Esophagus (tissue), 2 donors: ENCODE measurements at regions not wholly inside any gene's neighbourhood (a gene's known extent, or its start where the extent isn't known, plus 50 kb on each side); places are given as distances from the start of the nearest gene placed in this dataset.

ENCODE experiments used
- H3K27ac ChIP-seq, 2 donors: one replicate each; pipeline ENCODE4 v1.5.1; 2013; ENCODE audit warnings: low read depth in 2 of 2, mild to moderate bottlenecking in 2 of 2, inconsistent platforms in 1 of 2, low read length in 1 of 2, moderate library complexity in 1 of 2
- H3K27me3 ChIP-seq, 2 donors: one replicate each; pipeline ENCODE4 v1.6.1; 2013; ENCODE audit warnings: low read length in 2 of 2, control low read depth in 1 of 2, mild to moderate bottlenecking in 1 of 2; ENCODE audit not compliant: insufficient read depth in 2 of 2, control insufficient read depth in 1 of 2
- H3K36me3 ChIP-seq, 2 donors: one replicate each; pipeline ENCODE4 v1.6.1; 2013; ENCODE audit warnings: low read length in 1 of 2; ENCODE audit not compliant: control insufficient read depth in 2 of 2, insufficient read depth in 2 of 2
- H3K4me1 ChIP-seq, 2 donors: one replicate each; pipeline ENCODE4 v1.6.1; 2013; ENCODE audit warnings: low read length in 1 of 2; ENCODE audit not compliant: control insufficient read depth in 2 of 2, insufficient read depth in 2 of 2
- H3K4me3 ChIP-seq, 2 donors: one replicate each; pipeline ENCODE4 v1.5.1; 2013; ENCODE audit warnings: low read length in 2 of 2, mild to moderate bottlenecking in 2 of 2, low read depth in 1 of 2, moderate library complexity in 1 of 2
- H3K9me3 ChIP-seq, 2 donors: one replicate each; pipeline ENCODE4 v1.6.1; 2013; ENCODE audit warnings: mild to moderate bottlenecking in 2 of 2, low read depth in 1 of 2, low read length in 1 of 2, moderate library complexity in 1 of 2; ENCODE audit not compliant: control insufficient read depth in 2 of 2, insufficient read depth in 1 of 2
- WGBS, 2 donors: extraction: QIAGEN DNeasy Blood & Tissue Kit; methylation state at CpG; one replicate each; pipeline ENCODE4 v1.1.7; 2013; 5-methylcytosine and 5-hydroxymethylcytosine counted together
- donor health status: healthy with polysubstance abuse.
- donor health status: Bipolar disorder and iron deficiency.

DNA sequence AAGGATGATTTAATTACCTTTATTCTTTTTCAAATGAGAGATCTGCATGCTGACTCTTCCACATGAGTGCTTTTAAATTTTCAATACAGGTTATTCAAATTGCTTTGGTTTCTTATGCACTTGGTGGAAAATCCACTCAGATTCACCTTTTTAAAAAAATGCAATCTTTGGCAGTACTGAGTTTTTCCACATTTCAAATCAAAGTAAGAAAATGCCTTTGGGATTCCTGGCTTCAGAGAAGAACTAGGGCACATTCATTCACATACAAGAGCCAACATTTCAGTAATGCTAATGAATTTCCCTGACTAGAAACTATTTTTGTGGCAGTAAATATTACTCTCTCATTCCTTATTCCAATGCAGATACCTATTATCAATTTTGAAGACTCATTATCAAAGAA lies 342.2 kb downstream of the ETNK1 start:
- no peaks in the 10 kb centered on the region for H3K36me3 ChIP-seq
- no peaks in the 10 kb centered on the region for H3K4me1 ChIP-seq
- H3K27me3 ChIP-seq: no peaks in the 10 kb centered on the region
- H3K9me3 ChIP-seq: no peaks in the 10 kb centered on the region
- H3K4me3 ChIP-seq: no peak overlapping the region
- H3K27ac ChIP-seq: no peak overlapping the region

DNA sequence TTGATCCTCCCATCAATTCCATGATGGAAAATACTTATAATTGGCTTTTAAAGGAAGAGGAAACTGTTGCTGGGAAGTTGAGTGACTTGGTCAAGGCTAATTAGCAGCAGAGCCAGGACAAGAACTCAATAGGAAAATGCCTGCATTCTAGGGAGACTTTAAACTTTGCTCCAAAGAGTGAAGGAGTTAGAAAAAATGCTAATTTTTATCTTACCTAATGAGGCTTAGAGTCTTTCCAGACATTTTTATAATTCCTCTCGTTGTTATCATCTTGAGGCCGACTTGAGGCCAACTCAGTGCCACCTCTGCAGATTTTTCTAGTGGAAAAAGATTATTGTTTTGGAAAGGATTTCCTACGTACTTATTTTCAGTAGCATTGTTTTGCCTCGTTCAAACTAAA lies 344.6 kb downstream of the ETNK1 start:
- H3K9me3 ChIP-seq: no peaks in the 10 kb centered on the region
- H3K27me3 ChIP-seq: no peaks in the 10 kb centered on the region
- H3K4me3 ChIP-seq: no peak overlapping the region
- no peaks in the 10 kb centered on the region for H3K4me1 ChIP-seq
- WGBS, 2 donors: 65 to 66% methylated on average over 4 of the region's 4 CpGs
- H3K36me3 ChIP-seq: no peaks in the 10 kb centered on the region
- H3K27ac ChIP-seq: no peak overlapping the region

DNA sequence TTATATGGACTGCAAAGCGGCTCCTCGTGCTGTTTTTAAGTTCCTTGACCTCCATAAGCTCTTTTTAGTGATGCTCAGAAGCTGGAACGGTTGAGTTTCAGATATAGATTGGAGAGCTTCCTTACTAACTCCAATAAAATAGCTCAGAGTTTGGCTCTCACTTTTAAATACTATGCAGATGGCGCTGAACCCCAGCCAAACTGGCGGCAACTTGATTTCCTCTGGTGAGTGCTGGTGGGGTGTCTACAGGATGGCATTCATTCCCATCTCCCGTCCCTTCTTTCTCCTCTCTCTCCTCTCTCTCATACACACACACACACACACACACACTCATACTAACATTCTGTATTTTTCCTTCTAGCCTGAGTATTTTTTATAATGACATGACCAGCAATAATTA lies 346.3 kb downstream of the ETNK1 start:
- H3K9me3 ChIP-seq: no peaks in the 10 kb centered on the region
- H3K27me3 ChIP-seq: no peaks in the 10 kb centered on the region
- 70 to 72% methylated on average over 6 of the region's 6 CpGs for WGBS, 2 donors
- no peaks in the 10 kb centered on the region for H3K36me3 ChIP-seq
- H3K4me3 ChIP-seq: no peak overlapping the region
- no peak overlapping the region for H3K27ac ChIP-seq
- no peaks in the 10 kb centered on the region for H3K4me1 ChIP-seq

DNA sequence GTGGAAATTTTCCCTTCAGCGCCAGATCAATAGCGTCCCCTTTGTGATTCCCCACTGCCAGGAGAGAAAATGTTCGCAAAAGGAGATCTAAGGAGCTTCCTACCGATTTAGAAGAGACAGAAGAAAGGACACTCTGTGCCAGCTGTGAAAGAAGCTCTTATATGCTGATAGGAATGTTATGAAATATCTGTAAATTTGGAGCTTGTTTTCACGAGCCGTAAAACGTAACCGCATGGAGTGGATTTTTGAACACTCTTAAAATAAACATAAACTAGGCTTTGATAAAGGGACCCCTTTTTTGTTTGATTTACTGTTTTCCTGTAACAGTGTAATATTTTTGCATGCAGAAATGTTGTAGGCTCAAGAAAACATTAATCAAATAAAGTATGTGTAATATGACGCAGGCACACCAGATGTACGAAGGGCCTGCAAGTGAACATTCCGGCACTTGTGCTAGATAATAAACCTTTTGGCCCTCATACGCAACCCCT lies 346.8 kb downstream of the ETNK1 start:
- Histone ChIP-seq H3K27me3 (no peaks in the 10 kb centered on the region), H3K27ac (no peak overlapping the region), H3K4me3 (no peak overlapping the region), H3K36me3 (no peaks in the 10 kb centered on the region), H3K9me3 (no peaks in the 10 kb centered on the region), H3K4me1 (no peaks in the 10 kb centered on the region)
- 61 to 76% methylated on average over 12 of the region's 12 CpGs for WGBS, 2 donors

DNA sequence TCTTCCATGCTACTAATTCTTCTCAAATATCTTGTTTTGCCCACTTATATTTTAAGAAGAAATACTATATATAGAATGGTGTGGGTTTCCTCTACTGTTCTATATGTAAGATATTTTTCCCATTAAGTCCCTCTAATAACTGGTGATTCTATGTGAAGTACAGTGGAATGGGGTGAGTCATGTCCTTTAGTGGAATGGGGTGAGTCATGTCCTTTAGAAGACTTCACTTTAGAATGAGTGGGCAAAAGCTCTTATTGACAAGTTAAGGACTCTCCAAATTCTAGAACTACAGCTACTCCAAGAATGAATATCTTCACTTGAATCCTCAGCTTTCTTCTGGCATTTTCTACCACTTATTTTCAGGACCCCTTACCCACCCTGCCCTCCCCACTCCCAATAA lies 349.9 kb downstream of the ETNK1 start:
- Histone ChIP-seq H3K27me3 (no peaks in the 10 kb centered on the region), H3K4me1 (no peaks in the 10 kb centered on the region), H3K4me3 (no peak overlapping the region), H3K27ac (no peak overlapping the region), H3K9me3 (no peaks in the 10 kb centered on the region), H3K36me3 (no peaks in the 10 kb centered on the region)

DNA sequence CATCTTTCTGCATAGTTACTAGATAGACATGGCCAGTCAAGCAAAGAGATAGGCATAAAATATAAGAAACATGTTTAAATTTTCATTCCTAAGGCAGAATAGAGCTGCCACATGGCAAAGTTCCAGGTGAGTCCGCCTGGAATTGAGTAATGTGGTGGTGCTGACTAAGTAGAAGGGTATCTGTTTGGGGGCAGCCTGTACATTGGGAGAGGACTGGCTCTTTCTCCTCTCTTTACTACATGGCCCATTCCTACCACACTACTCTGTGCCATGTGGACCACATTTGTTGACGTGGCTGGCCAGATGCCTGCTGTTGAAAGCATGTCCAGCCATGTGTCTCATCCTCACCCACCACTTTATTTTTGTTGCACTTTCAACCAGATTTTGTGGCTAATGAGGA lies 354.0 kb downstream of the ETNK1 start:
- WGBS, 2 donors: 44 to 70% methylated on average over 2 of the region's 2 CpGs
- Histone ChIP-seq H3K27me3 (no peaks in the 10 kb centered on the region), H3K36me3 (no peaks in the 10 kb centered on the region), H3K27ac (no peak overlapping the region), H3K4me1 (no peaks in the 10 kb centered on the region), H3K9me3 (no peaks in the 10 kb centered on the region), H3K4me3 (no peak overlapping the region)

DNA sequence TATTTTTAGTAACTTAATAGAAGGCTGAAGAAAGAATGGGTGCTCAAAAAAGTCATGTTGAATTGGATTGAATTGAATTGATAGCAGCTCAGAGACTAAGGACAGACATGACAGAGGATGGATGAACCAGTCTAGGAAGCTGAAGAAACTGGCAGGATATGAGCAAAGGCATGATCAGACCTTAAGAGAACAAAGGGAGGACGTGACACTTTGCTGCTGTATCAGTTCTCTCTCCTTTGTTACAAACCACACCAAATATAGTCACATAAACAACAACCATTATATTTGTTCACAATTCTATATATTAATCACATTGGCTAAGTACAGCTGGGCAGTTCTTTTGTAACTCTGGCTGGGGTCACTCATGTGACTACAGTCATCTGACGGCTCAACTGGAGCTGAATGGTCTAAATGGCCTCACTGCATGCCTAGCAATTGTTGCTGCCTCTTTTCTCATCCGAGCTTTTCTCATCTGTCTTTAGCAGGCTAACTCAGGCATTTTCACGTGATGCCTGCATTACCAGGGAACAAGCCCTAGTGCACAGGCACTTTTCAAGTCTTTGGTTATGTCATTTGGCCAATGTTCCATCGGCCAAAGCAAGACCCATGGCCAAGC lies 355.0 kb downstream of the ETNK1 start:
- no peak overlapping the region for H3K4me3 ChIP-seq
- WGBS, 2 donors: 69 to 78% methylated on average over 5 of the region's 5 CpGs
- no peaks in the 10 kb centered on the region for H3K36me3 ChIP-seq
- no peaks in the 10 kb centered on the region for H3K27me3 ChIP-seq
- no peak overlapping the region for H3K27ac ChIP-seq
- no peaks in the 10 kb centered on the region for H3K4me1 ChIP-seq
- no peaks in the 10 kb centered on the region for H3K9me3 ChIP-seq

DNA sequence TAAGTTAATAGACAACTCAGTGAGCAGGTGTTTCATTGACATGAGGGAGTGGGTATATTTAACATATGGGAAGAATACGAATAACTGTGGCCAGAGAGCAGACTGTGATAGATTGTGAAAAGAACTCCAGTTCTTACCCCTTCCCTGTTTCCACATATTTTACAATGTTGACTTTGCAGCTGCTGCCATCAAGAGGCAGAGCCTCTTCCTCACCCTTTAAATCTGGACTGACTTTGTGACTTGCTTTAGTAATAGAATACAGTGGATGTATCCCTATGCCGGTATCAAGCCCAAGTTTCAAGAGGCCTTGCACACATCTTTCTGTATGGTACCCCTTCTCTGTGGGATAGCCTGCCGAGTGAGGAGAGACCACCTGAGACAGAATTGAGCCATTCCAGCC lies 356.7 kb downstream of the ETNK1 start:
- Histone ChIP-seq H3K36me3 (no peaks in the 10 kb centered on the region), H3K4me3 (no peak overlapping the region), H3K9me3 (no peaks in the 10 kb centered on the region), H3K27ac (no peak overlapping the region), H3K4me1 (no peaks in the 10 kb centered on the region), H3K27me3 (no peaks in the 10 kb centered on the region)
- WGBS, 2 donors: 63 to 86% methylated on average over 3 of the region's 3 CpGs

DNA sequence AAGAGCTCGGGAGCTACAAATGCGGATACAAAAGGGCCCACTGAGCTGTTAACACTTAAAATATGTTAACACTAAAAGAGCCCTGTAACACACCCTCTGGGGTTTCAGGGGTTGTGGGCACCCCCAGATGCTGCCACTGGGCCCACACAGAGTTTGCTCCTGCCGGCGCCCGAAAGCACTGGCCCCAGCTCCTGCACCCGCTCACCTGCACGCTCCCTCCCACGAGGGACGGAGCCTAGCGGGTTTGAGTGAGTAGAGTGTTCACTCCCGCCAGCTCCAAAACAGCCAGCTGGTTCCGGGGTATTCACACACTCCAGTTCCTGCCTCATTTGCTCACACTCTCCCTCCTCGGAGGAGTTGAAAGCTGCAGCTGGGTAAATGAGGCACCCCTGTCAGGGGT lies 357.7 kb downstream of the ETNK1 start:
- no peaks in the 10 kb centered on the region for H3K4me1 ChIP-seq
- no peak overlapping the region for H3K4me3 ChIP-seq
- 81 to 84% methylated on average over 13 of the region's 13 CpGs for WGBS, 2 donors
- H3K27ac ChIP-seq: no peak overlapping the region
- H3K9me3 ChIP-seq: no peaks in the 10 kb centered on the region
- no peaks in the 10 kb centered on the region for H3K36me3 ChIP-seq
- no peaks in the 10 kb centered on the region for H3K27me3 ChIP-seq

DNA sequence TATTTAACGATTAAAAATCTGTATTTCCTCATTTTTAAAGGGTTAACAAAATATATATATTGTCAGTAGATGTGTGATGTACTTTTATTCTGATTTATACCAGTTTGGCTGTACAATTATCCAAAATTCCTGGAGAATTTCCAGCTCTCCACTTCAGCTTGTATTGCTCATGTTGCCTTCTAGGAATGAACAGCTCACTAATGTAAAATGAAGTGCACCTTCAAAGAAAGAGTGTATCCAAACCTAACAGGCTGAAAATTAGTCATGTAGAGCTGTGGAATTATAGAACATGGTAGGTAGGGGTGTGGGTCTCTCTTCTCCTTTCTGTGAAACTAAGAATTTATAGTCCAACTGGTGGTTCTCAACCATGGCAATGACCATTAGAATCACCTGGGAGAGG lies 362.0 kb downstream of the ETNK1 start:
- no peaks in the 10 kb centered on the region for H3K36me3 ChIP-seq
- 63 to 73% methylated on average over 1 of the region's 1 CpG for WGBS, 2 donors
- H3K4me1 ChIP-seq: no peaks in the 10 kb centered on the region

More for the DNA sequence above, 362.0 kb downstream of the ETNK1 start:
- Histone ChIP-seq H3K4me3 (no peak overlapping the region), H3K27me3 (no peaks in the 10 kb centered on the region), H3K9me3 (no peaks in the 10 kb centered on the region), H3K27ac (no peak overlapping the region)
